Right lobe of liver (tissue), 6 donors: ENCODE measurements at regions not wholly inside any gene's neighbourhood (a gene's known extent, or its start where the extent isn't known, plus 50 kb on each side); places are given as distances from the start of the nearest gene placed in this dataset.
A peak's percentile ranks its signal among the peaks of the same experiment; 100 is the strongest.

Experiments used
- ATAC-seq, 4 donors: fragments of 200-7000 bp; cut with Tn5 transposase; one replicate each; pipeline ENCODE4 v1.9.1; 2020; ENCODE audit warnings: mild to moderate bottlenecking in 4 of 4, moderate library complexity in 4 of 4
- DNase-seq, 3 donors: peaks; one replicate each; pipeline ENCODE4 v3.0.0-alpha.2; 2020
- H3K27ac ChIP-seq, 3 donors: fragments of 200-600 bp; one replicate each; pipeline ENCODE4 v1.8.0; 2022
- H3K27me3 ChIP-seq, 2 donors: fragments of 200-600 bp; one replicate each; pipeline ENCODE4 v1.8.0; 2022
- H3K36me3 ChIP-seq, 4 donors: fragments of 200-600 bp; sonication (generic) in 1 of 4; one replicate each; pipeline versions ENCODE4 v1.5.1 to v1.8.0; 2017 to 2022; ENCODE audit warnings: control low read depth in 1 of 4
- H3K4me1 ChIP-seq, 4 donors: fragments of 200-600 bp; sonication (generic) in 1 of 4; one replicate each; pipeline versions ENCODE4 v1.5.1 to v1.8.0; 2017 to 2022; ENCODE audit warnings: control low read depth in 1 of 4
- H3K4me3 ChIP-seq, 3 donors: fragments of 200-600 bp; one replicate each; pipeline ENCODE4 v1.8.0; 2022
- H3K9me3 ChIP-seq, 4 donors: fragments of 200-600 bp; sonication (generic) in 1 of 4; one replicate each; pipeline versions ENCODE4 v1.5.1 to v1.8.0; 2017 to 2022; ENCODE audit warnings: control low read depth in 1 of 4
- POLR2A ChIP-seq: fragments of 450-650 bp; IDR thresholded peaks from one replicate; pipeline ENCODE4 v1.6.1; 2017; ENCODE audit warnings: antibody characterized with exemption, mild to moderate bottlenecking
- WGBS: methylation state at CpG from one replicate; pipeline ENCODE4 v1.1.6; 2018; ENCODE audit warnings: low coverage, low lambda C conversion rate; ENCODE audit not compliant: insufficient coverage; ENCODE audit errors: missing lambda C conversion rate; 5-methylcytosine and 5-hydroxymethylcytosine counted together
- intact Hi-C, 2 donors: fragments of 100-400 bp; cut with DNase I; formaldehyde crosslinking; loops; one replicate each; pipeline versions ENCODE4 v1.11.2 to v1.14.1; 2022
- TF ChIP-seq, protein P1 (sequence below), 4 donors: fragments of 200-600 bp in 3 of 4; fragments of 450-650 bp in 1 of 4; IDR thresholded peaks; one replicate each; pipeline versions ENCODE4 v1.5.1 to v1.8.0; 2016 to 2022; ENCODE audit warnings: antibody characterized with exemption in 4 of 4, mild to moderate bottlenecking in 2 of 4
- donor health status: DM: no; HTN: yes; CAD: no.
- donor health status: DM: no; HTN: no; CAD: no.
- donor health status: DM: no; HTN: no; CAD: no.
- donor health status: DM: no; HTN: yes; CAD: no.
- donor health status: DM: no; HTN: yes; CAD: no.

DNA sequence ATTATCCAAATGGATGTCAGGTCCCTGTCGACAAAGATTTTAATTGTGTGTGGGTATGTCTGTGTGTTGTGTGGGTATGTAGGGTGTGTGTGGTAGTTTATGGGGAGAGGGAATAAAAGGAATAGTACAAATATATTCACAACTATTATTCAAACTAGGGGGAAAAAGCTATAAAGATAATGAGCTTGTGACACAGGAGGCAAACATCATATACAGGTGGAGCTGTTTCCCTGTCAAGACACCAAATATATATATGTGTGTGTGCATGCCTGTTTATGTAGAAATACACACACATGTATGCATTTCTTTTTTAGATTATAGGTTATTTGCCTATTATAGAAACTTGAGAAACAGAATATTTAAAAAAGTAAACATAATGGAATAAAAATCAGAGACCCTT lies 108.7 kb downstream of the CD47 start:
- H3K4me1 ChIP-seq = peaks cover 0 to 9% (median 0%) of the 10 kb centered on the region in 4 donors
- DNase-seq = no peak
- WGBS = 38% methylated on average over 1 of the region's 1 CpG
- intact Hi-C loops = no loop called here
- no peak overlapping the region for H3K27ac ChIP-seq
- H3K9me3 ChIP-seq = no peaks in the 10 kb centered on the region
- no peaks in the 10 kb centered on the region for H3K36me3 ChIP-seq
- TF ChIP-seq POLR2A = no peak
- TF ChIP-seq, protein P1, sequence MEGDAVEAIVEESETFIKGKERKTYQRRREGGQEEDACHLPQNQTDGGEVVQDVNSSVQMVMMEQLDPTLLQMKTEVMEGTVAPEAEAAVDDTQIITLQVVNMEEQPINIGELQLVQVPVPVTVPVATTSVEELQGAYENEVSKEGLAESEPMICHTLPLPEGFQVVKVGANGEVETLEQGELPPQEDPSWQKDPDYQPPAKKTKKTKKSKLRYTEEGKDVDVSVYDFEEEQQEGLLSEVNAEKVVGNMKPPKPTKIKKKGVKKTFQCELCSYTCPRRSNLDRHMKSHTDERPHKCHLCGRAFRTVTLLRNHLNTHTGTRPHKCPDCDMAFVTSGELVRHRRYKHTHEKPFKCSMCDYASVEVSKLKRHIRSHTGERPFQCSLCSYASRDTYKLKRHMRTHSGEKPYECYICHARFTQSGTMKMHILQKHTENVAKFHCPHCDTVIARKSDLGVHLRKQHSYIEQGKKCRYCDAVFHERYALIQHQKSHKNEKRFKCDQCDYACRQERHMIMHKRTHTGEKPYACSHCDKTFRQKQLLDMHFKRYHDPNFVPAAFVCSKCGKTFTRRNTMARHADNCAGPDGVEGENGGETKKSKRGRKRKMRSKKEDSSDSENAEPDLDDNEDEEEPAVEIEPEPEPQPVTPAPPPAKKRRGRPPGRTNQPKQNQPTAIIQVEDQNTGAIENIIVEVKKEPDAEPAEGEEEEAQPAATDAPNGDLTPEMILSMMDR (IDR thresholded peaks at IDR 0.05) = no peak
- ATAC-seq = no peak
- no peak overlapping the region for H3K4me3 ChIP-seq
- no peaks in the 10 kb centered on the region for H3K27me3 ChIP-seq

DNA sequence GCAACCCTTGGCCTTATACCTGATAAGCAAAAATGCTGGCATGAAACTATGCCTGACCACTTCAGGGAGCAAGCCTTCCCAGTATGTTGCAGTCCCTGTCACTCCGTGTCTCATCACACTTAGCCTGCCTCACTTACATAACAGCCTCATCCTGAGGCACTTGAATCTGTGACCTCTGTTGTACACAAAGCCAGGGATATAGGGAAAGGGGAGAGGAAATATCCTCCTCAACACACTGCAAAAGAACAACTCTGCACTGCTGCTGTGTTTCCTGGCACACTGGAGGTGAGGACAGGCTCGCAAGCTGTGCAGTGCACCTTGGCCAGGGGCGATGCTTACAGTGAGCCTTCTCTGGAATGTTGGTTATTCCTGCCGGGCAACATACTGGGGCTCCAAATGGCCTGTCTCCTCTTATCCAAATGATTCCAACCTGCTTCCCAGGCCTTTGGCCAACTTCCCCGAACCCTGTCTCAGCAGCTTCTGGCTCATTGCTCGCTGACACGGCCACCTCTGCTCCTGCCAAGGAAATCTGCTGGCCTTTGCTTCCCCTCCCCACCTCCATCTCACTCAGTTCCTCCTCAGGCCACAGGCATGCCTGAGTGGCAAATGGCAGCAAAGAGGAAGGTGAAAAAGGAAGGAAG lies 109.2 kb downstream of the CD47 start:
- H3K27ac ChIP-seq = no peak overlapping the region
- WGBS = 39% methylated on average over 5 of the region's 7 CpGs
- no peaks in the 10 kb centered on the region for H3K9me3 ChIP-seq
- TF ChIP-seq, protein P1 (IDR thresholded peaks at IDR 0.05) = no peak
- H3K4me3 ChIP-seq = no peak overlapping the region
- intact Hi-C loops = no loop called here
- ATAC-seq (peak; percentile 41 to 59 (median 47)), DNase-seq (no peak)
- peaks cover 0 to 3% (median 0%) of the 10 kb centered on the region in 4 donors for H3K4me1 ChIP-seq
- H3K36me3 ChIP-seq = no peaks in the 10 kb centered on the region
- H3K27me3 ChIP-seq = no peaks in the 10 kb centered on the region

DNA sequence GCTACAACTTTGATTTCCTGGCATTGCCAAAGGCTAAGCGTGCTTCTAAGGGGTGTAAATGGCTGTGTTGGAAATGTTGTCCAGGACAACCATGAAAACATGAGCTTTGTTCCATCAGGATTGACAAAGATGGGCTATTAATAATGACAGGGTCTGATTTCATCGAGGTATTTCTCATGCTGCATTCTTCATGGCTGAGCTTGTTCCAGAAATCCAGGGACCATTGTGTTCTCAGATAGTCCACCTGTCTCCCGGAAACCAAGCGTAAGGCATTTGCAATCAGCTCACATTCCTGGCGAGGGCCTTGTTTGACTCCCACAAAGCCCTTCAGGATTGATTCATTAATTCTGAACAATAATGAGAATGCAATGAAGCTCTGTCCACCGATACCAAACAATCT lies 111.3 kb downstream of the CD47 start:
- H3K27ac ChIP-seq = no peak overlapping the region
- no peaks in the 10 kb centered on the region for H3K4me1 ChIP-seq
- no peaks in the 10 kb centered on the region for H3K36me3 ChIP-seq
- WGBS = 67% methylated on average over 3 of the region's 6 CpGs
- ATAC-seq (no peak), DNase-seq (no peak)
- no peaks in the 10 kb centered on the region for H3K27me3 ChIP-seq
- no peaks in the 10 kb centered on the region for H3K9me3 ChIP-seq
- TF ChIP-seq, protein P1 (IDR thresholded peaks at IDR 0.05) = no peak
- no peak for TF ChIP-seq POLR2A
- H3K4me3 ChIP-seq = no peak overlapping the region
- intact Hi-C loops = no loop called here

DNA sequence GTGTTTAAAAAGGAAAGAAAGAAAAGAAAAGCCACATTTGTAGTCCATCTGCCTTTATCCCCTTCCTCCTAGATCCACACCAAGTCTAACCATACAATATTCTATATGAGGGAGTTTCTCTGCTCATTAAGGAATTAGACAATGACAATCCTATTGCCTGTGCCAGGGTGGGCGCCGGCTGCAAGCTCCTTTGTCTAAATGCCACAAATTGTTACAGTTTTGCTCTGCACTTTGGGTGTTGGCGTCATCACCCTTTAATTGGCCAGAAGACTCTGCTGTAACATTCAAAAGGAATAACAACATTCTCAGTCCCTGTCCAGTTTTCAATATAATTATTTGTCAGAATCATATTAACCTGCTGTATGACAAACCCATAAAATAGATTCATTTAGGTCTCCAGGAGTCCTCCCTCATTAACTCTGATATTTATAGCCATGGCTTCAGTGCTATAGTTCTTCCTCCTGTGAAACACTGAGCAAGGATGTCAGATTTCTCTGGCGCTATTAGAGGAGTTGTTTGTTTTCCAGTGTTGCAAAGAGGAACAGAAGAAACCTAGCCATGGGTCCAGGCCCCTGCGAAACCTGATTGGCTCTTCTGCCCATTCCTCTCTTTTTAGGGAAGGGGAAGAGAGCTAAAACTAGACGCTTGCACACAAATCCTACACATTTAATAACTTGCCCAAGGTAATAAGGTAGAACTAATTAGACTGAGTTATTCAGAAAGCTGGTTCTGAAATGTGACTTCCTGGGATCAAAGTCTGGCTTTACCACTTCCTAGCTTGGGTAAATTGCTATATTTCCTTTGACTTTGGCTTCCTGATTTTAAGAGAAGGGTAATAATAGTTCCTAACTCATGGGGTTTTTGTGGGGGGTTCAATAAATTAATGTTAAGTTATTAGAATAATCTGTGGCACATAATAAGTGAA lies 112.4 kb downstream of the CD47 start:
- TF ChIP-seq, protein P1 (IDR thresholded peaks at IDR 0.05) = no peak
- no peak for TF ChIP-seq POLR2A
- no peak for ATAC-seq
- H3K4me1 ChIP-seq = no peaks in the 10 kb centered on the region
- no peaks in the 10 kb centered on the region for H3K9me3 ChIP-seq
- H3K36me3 ChIP-seq = no peaks in the 10 kb centered on the region
- no peak overlapping the region for H3K27ac ChIP-seq
- H3K27me3 ChIP-seq = no peaks in the 10 kb centered on the region
- H3K4me3 ChIP-seq = no peak overlapping the region
- WGBS = 60% methylated on average over 2 of the region's 6 CpGs
- no peak for DNase-seq
- intact Hi-C loops = no loop called here
